Astrocyte (in vitro differentiated cells and primary cell): ENCODE measurements at regions not wholly inside any gene's neighbourhood (a gene's known extent, or its start where the extent isn't known, plus 50 kb on each side); places are given as distances from the start of the nearest gene placed in this dataset.

ENCODE experiments used
- DNase-seq: peaks from one replicate; pipeline ENCODE4 v3.0.0-alpha.2; 2010; ENCODE audit warnings: low read depth
- FAIRE-seq: peaks from 2 replicates; lab custom pipeline; 2011; peaks lifted over from hg19 to GRCh38; lab: Jason Lieb, UNC
- H2AFZ ChIP-seq: 2 replicates; pipeline ENCODE4 v1.6.0; 2012; ENCODE audit warnings: low read depth, low read length, inconsistent platforms
- H3K27ac ChIP-seq: 2 replicates; pipeline ENCODE4 v1.5.1; 2011; ENCODE audit warnings: low read depth, low read length, inconsistent platforms
- H3K27me3 ChIP-seq: 2 replicates; pipeline ENCODE4 v1.6.0; 2011; ENCODE audit warnings: low read length, inconsistent platforms; ENCODE audit not compliant: insufficient read depth
- H3K36me3 ChIP-seq: 2 replicates; pipeline ENCODE4 v1.5.1; 2011; ENCODE audit warnings: low read length, inconsistent platforms; ENCODE audit not compliant: insufficient read depth
- H3K4me1 ChIP-seq: 2 replicates; pipeline ENCODE4 v1.5.1; 2011; ENCODE audit warnings: low read length, inconsistent platforms; ENCODE audit not compliant: insufficient read depth
- H3K4me2 ChIP-seq: 2 replicates; pipeline ENCODE4 v1.6.0; 2012; ENCODE audit warnings: low read length, inconsistent platforms
- H3K4me3 ChIP-seq: 2 replicates; pipeline ENCODE4 v1.5.1; 2011; ENCODE audit warnings: low read depth, mild to moderate bottlenecking, low read length, inconsistent platforms; ENCODE audit not compliant: insufficient read depth
- H3K79me2 ChIP-seq: 2 replicates; pipeline ENCODE4 v1.6.0; 2012; ENCODE audit warnings: mild to moderate bottlenecking, low read length, inconsistent platforms; ENCODE audit not compliant: insufficient read depth
- H3K9ac ChIP-seq: 2 replicates; pipeline ENCODE4 v1.6.0; 2012; ENCODE audit warnings: mild to moderate bottlenecking, low read length, inconsistent platforms
- H3K9me3 ChIP-seq: 2 replicates; pipeline ENCODE4 v1.5.1; 2012; ENCODE audit warnings: low read depth, mild to moderate bottlenecking, low read length, inconsistent platforms; ENCODE audit not compliant: insufficient read depth
- H4K20me1 ChIP-seq: 2 replicates; pipeline ENCODE4 v1.6.0; 2012; ENCODE audit warnings: low read length, inconsistent platforms; ENCODE audit not compliant: insufficient read depth
- H3K27ac Mint-ChIP-seq: one replicate; pipeline ENCODE4 v1.8.0; 2021; ENCODE audit warnings: mild to moderate bottlenecking, mixed read lengths; ENCODE audit not compliant: unreplicated experiment
- H3K27me3 Mint-ChIP-seq: one replicate; pipeline ENCODE4 v1.8.0; 2021; ENCODE audit warnings: low read depth, mixed read lengths; ENCODE audit not compliant: unreplicated experiment
- H3K36me3 Mint-ChIP-seq: one replicate; pipeline ENCODE4 v1.8.0; 2021; ENCODE audit warnings: low read depth, mixed read lengths; ENCODE audit not compliant: unreplicated experiment
- H3K4me1 Mint-ChIP-seq: one replicate; pipeline ENCODE4 v1.8.0; 2021; ENCODE audit warnings: low read depth, mixed read lengths; ENCODE audit not compliant: unreplicated experiment
- H3K4me3 Mint-ChIP-seq: one replicate; pipeline ENCODE4 v1.8.0; 2021; ENCODE audit warnings: mild to moderate bottlenecking, moderate library complexity, mixed read lengths; ENCODE audit not compliant: unreplicated experiment
- H3K9me3 Mint-ChIP-seq: one replicate; pipeline ENCODE4 v1.8.0; 2021; ENCODE audit warnings: mild to moderate bottlenecking, mixed read lengths; ENCODE audit not compliant: unreplicated experiment
- CTCF ChIP-seq: IDR thresholded peaks from 2 replicates; pipeline ENCODE4 v1.5.1; 2011; ENCODE audit warnings: low read depth, mild to moderate bottlenecking, inconsistent platforms, low read length, moderate library complexity; ENCODE audit not compliant: insufficient read depth
- EZH2 ChIP-seq: IDR thresholded peaks from 2 replicates; pipeline ENCODE4 v1.6.1; 2012; ENCODE audit warnings: mild to moderate bottlenecking, low read length, inconsistent platforms; ENCODE audit not compliant: insufficient read depth

- FAIRE-seq (no peak), DNase-seq (no peak)
- no peak overlapping the region for H3K27ac Mint-ChIP-seq
Measured at GRCh38 chr13:90177512-90177911, 1170.0 kb upstream of the MIR17HG start.

GRCh38 chr13:90184355-90184754, 1163.1 kb upstream of the MIR17HG start:
- Histone ChIP-seq H3K79me2 (no peaks in the 10 kb centered on the region), H3K4me2 (no peak overlapping the region), H4K20me1 (no peaks in the 10 kb centered on the region), H2AFZ (no peak overlapping the region), H3K4me1 (no peaks in the 10 kb centered on the region), H3K36me3 (no peaks in the 10 kb centered on the region), H3K27ac (no peak overlapping the region), H3K9me3 (no peaks in the 10 kb centered on the region), H3K4me3 (no peak overlapping the region), H3K27me3 (no peaks in the 10 kb centered on the region), H3K9ac (no peak overlapping the region)
- no peaks in the 10 kb centered on the region for H3K36me3 Mint-ChIP-seq
- DNase-seq (no peak), FAIRE-seq (no peak)
- no peak overlapping the region for H3K4me3 Mint-ChIP-seq
- no peaks in the 10 kb centered on the region for H3K9me3 Mint-ChIP-seq
- no peaks in the 10 kb centered on the region for H3K27me3 Mint-ChIP-seq
- TF ChIP-seq EZH2 (no peak), CTCF (no peak)
- no peak overlapping the region for H3K27ac Mint-ChIP-seq
- no peaks in the 10 kb centered on the region for H3K4me1 Mint-ChIP-seq

More at GRCh38 chr13:90177512-90177911, 1170.0 kb upstream of the MIR17HG start:
- Mint-ChIP-seq H3K36me3 (no peaks in the 10 kb centered on the region), H3K27me3 (no peaks in the 10 kb centered on the region), H3K9me3 (no peaks in the 10 kb centered on the region), H3K4me1 (no peaks in the 10 kb centered on the region), H3K4me3 (no peak overlapping the region)
- no peaks in the 10 kb centered on the region for H3K4me1 ChIP-seq
- no peak overlapping the region for H3K27ac ChIP-seq
- no peak overlapping the region for H2AFZ ChIP-seq
- H3K27me3 ChIP-seq = no peaks in the 10 kb centered on the region
- no peaks in the 10 kb centered on the region for H3K36me3 ChIP-seq
- no peaks in the 10 kb centered on the region for H4K20me1 ChIP-seq
- H3K4me3 ChIP-seq = no peak overlapping the region
- H3K9ac ChIP-seq = no peak overlapping the region
- no peaks in the 10 kb centered on the region for H3K79me2 ChIP-seq
- no peaks in the 10 kb centered on the region for H3K9me3 ChIP-seq
- TF ChIP-seq CTCF (no peak), EZH2 (no peak)
- H3K4me2 ChIP-seq = no peak overlapping the region

GRCh38 chr13:90185734-90186133, 1161.8 kb upstream of the MIR17HG start:
- H3K4me1 ChIP-seq = no peaks in the 10 kb centered on the region
- no peak overlapping the region for H3K27ac ChIP-seq
- no peak overlapping the region for H3K9ac ChIP-seq
- Mint-ChIP-seq H3K36me3 (no peaks in the 10 kb centered on the region), H3K27me3 (no peaks in the 10 kb centered on the region), H3K27ac (no peak overlapping the region), H3K9me3 (no peaks in the 10 kb centered on the region), H3K4me3 (no peak overlapping the region), H3K4me1 (no peaks in the 10 kb centered on the region)
- DNase-seq (no peak), FAIRE-seq (no peak)
- H3K4me2 ChIP-seq = no peak overlapping the region
- H3K4me3 ChIP-seq = no peak overlapping the region
- H3K27me3 ChIP-seq = no peaks in the 10 kb centered on the region
- no peak overlapping the region for H2AFZ ChIP-seq
- H4K20me1 ChIP-seq = no peaks in the 10 kb centered on the region
- H3K36me3 ChIP-seq = no peaks in the 10 kb centered on the region
- no peak for TF ChIP-seq EZH2
- no peak for TF ChIP-seq CTCF
- H3K79me2 ChIP-seq = no peaks in the 10 kb centered on the region
- no peaks in the 10 kb centered on the region for H3K9me3 ChIP-seq
